ENCODE measurements at regions not wholly inside any gene's neighbourhood (a gene's known extent, or its start where the extent isn't known, plus 50 kb on each side); places are given as distances from the start of the nearest gene placed in this dataset.

DNA sequence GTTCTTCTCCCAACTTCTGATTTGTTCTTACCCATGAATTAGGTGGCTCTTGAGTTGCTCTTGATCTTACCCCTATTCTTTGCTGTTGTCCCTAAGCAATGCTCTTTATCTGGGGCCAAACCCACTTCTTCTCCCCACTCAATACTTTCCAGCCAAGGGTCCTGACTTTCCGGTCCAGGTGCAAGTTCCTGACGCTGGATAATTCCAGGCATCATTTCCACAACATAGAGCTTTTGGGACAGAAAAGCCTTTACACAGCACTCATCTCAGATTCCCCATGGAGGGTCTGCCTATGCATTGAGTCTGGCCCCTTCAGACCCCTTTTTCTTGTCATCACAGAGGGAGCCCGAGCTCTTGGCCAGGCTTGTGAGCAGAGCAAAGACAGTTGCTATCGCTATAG, 85.4 kb upstream of the BOC start:
- TF ChIP-seq, protein P1, sequence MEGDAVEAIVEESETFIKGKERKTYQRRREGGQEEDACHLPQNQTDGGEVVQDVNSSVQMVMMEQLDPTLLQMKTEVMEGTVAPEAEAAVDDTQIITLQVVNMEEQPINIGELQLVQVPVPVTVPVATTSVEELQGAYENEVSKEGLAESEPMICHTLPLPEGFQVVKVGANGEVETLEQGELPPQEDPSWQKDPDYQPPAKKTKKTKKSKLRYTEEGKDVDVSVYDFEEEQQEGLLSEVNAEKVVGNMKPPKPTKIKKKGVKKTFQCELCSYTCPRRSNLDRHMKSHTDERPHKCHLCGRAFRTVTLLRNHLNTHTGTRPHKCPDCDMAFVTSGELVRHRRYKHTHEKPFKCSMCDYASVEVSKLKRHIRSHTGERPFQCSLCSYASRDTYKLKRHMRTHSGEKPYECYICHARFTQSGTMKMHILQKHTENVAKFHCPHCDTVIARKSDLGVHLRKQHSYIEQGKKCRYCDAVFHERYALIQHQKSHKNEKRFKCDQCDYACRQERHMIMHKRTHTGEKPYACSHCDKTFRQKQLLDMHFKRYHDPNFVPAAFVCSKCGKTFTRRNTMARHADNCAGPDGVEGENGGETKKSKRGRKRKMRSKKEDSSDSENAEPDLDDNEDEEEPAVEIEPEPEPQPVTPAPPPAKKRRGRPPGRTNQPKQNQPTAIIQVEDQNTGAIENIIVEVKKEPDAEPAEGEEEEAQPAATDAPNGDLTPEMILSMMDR (IDR thresholded peaks at IDR 0.05), result no peak
- TF ChIP-seq POLR2A (IDR thresholded peaks at IDR 0.05), result no peak

Measured in transverse colon (tissue), 3 donors.